GM19239 (cell line): ENCODE measurements at regions not wholly inside any gene's neighbourhood (a gene's known extent, or its start where the extent isn't known, plus 50 kb on each side); places are given as distances from the start of the nearest gene placed in this dataset.
"Not testable (repeated sequence)": the region's sequence is repeated elsewhere in the genome, so short reads cannot be mapped to it uniquely, and the experiment has no call there.

Experiments used
- DNase-seq: peaks from one replicate; pipeline ENCODE4 v3.0.0; 2011; ENCODE audit warnings: low spot score; ENCODE audit not compliant: insufficient read length
- FAIRE-seq: peaks from 2 replicates; lab custom pipeline; 2011; peaks lifted over from hg19 to GRCh38; lab: Jason Lieb, UNC

GRCh38 chr2:161039071-161039470 is 121.2 kb upstream of the TANK start:
- no peak for FAIRE-seq
- no peak for DNase-seq

GRCh38 chr2:161041356-161041755 is 118.9 kb upstream of the TANK start:
- FAIRE-seq, result no peak

DNA sequence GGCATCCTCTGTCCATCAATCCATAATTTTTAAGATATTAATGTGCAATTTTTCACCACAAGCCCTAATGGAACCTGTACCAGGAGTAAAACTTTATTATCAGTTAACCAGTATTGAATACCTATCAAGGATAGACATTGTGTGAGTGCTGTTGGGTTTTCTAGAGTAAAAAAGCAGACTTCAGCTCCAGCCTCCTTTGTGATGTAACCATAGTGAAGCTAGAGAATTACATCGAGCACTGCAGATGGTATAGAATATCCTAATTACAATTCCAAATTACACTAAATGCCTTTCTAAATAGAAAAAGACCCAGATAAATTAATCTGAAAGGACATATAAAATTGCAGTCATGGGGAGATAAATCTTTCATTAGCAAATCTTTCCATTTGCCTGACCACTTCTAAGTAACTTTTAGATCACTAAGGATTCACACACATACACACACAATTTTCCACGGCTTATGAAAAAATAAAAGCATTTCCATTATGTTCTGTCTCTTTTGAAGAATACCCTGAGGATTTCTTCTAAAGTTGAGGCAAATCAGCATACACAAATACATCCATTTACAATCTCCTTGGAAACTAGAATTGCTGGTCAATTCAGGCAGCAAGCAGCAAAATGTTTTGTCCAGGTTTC is 117.1 kb upstream of the TANK start:
- DNase-seq (no peak), FAIRE-seq (peak; percentile 47)

More at GRCh38 chr2:161041356-161041755, 118.9 kb upstream of the TANK start:
- DNase-seq, result no peak

- no peak for FAIRE-seq
- no peak for DNase-seq
Observed at GRCh38 chr2:161044095-161044865, 115.9 kb upstream of the TANK start.

DNA sequence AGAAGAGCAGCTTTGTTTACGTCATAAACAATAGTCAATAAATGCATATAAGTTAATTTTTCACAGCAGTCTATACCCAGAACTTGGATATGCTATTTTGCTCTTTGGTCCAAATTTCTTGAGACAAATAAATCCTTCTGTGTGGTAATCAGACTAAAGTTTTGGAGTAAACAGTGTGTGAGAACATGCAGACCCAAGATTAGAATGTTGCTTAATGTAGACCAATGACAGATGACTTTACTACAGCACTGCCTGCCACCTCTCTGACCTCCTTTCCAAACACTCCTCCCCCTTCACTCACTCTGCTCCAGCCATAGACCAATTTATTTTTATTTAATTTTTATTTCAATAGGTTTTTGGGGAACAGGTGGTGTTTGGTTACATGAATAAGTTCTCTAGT is 115.3 kb upstream of the TANK start:
- DNase-seq (no peak), FAIRE-seq (no peak)

GRCh38 chr2:161045726-161046125 is 114.5 kb upstream of the TANK start:
- FAIRE-seq, result no peak
- DNase-seq, result no peak

DNA sequence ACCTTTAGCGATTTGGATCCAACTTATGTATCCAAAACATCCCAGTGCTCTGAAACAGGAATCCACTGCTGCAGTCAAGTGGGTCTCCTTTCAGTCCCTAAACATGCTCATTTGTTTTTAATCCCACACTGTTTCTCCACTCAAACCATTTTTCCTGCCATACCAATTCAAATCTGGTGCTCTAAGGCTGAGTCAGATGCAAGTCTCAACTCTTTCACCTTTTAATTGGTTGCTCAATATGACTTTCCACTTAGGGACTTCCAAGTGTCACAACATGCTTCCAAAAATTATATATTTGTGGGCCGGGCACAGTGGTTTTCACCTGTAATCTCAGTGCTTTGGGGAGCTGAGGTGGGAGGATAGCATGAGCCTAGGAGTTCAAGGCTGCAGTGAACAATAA is 113.4 kb upstream of the TANK start:
- FAIRE-seq (no peak), DNase-seq (no peak)

DNA sequence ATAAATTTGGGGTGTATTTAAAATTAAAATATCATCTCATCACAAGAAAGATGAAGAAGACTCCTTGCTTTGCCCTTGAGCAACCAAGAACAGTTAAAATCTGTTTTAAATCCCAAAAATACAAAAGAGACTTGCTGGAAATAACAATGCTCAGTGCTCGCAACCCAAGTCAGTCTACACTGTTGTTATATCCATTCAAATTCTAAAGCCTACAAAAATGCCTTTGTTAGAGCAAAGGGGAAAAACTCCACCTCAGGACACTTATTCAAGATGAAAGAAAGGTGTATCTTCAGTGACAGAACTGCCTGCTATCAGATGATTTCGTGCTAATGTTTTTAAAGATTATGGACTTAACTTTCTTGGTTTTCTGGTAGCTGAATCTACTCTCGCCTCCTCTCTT is 111.9 kb upstream of the TANK start:
- DNase-seq (no peak), FAIRE-seq (no peak)

DNA sequence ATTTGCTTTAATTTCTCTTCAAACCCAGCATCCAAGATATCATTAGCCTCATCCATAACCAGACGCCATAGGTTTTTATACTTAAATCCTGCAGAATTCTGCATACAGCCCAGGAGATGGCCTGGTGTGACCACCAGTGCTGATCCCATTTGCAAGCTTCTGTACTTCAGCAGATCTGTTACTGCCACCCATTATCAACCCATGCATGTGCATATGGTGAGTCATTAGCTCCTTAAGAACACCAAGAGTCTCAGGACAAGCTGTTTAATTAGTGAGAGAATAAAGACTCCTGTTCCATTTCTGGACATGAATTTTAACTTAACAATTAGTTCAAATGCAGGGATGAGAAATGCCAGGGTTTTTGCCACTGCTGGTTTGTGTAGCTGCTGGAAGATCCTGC is 110.7 kb upstream of the TANK start:
- FAIRE-seq, result no peak
- DNase-seq, result no peak

DNA sequence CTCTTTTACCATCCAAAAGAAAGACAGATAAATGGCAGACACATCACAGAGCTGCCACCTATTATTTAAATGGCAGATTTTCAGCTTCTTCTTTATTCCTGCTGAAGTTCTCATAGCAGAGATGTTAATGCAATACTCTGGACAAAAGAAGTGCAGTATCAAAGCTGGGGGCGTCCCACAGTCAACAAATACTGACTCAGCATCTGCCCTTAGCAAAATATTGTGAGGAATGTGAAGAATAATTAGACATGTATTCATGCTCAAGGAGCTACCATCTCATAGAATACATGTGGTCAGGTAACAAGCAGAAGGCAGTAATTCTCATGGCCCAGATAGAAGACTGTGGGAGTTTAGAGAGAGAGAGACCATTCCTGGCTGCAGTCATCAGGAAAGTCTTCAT is 108.0 kb upstream of the TANK start:
- DNase-seq (no peak), FAIRE-seq (no peak)

- FAIRE-seq, result no peak
Observed at GRCh38 chr2:161055289-161055688, 104.9 kb upstream of the TANK start.

GRCh38 chr2:161059388-161059787 is 100.8 kb upstream of the TANK start:
- FAIRE-seq (no peak), DNase-seq (no peak)

More at GRCh38 chr2:161055289-161055688, 104.9 kb upstream of the TANK start:
- no peak for DNase-seq

- no peak for FAIRE-seq
- no peak for DNase-seq
Observed at GRCh38 chr2:161061786-161062185, 98.4 kb upstream of the TANK start.

DNA sequence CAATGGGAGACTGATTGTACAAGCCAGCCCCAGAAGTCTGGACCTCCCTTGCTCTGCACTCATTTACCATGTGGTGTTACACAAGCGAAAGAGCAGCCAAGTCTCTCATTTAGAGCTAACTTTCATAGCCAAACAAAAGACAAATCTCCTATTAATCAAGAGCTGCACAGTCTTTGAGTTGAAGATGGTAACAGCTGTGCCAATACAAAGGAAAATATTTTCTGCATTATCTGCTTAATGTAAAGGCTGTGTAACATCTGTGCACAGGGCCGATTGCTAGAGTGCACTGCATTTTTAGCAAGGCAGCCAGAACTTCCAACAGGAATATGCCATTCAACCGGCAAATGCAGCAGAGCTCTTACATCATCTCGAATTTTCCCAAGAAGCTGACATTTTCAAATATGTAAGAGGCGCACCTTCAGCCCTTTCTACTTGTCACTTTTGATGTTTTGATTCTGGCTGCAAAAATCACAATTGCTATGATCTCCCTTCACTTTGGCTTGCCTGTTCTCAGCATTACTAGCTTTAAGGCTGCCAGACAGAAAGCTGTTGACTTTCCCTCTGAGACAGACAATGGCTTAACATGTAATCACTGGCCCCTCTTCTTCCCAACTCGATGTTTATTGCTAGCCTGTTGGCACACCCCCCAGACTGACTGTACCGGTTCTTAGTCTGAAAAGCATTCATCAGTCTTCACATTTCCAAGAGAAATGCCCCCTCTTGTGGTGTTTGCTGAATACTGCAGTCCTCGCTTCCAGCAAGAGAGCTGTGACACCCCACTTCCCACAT is 96.9 kb upstream of the TANK start:
- DNase-seq (peak; percentile 35), FAIRE-seq (peak; percentile 93)

DNA sequence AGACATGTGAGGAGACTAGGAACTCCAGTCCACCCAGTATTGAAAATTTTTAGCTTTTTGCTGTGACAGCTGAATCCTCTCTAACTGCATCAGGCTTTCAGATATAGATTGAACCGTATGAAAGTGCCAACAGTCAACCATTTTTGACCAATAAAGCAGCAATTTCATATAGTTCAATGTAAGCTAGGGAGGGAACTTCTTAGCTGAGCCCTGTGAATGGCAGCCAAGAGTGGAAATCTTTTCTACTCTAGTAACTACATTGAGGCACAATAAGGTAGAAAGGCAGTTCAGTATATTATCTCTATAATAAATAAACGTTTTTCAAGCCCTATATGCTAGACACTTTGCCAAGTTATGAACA is 96.3 kb upstream of the TANK start:
- FAIRE-seq, result no peak
- DNase-seq, result no peak

GRCh38 chr2:161067846-161068350 is 92.3 kb upstream of the TANK start:
- DNase-seq, result no peak
- FAIRE-seq, result peak; percentile 18

DNA sequence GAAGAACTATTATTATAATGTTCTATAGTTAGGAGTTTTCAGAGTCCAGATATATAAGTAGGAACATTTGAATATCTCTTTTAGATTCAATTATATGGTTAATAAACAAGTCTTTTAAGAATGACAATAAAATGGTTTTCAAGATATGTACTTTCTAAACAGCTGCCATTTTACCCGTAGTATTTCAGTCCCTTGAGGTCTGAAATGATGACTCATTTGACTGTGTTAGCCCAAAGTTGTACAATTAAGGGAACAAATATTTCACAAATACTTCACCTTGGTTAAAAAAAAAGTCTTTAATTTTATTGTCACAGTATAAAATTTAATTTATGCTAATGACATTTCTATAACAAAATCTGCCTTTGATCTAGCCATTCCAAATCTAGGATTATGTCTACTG is 91.6 kb upstream of the TANK start:
- FAIRE-seq (no peak), DNase-seq (no peak)

DNA sequence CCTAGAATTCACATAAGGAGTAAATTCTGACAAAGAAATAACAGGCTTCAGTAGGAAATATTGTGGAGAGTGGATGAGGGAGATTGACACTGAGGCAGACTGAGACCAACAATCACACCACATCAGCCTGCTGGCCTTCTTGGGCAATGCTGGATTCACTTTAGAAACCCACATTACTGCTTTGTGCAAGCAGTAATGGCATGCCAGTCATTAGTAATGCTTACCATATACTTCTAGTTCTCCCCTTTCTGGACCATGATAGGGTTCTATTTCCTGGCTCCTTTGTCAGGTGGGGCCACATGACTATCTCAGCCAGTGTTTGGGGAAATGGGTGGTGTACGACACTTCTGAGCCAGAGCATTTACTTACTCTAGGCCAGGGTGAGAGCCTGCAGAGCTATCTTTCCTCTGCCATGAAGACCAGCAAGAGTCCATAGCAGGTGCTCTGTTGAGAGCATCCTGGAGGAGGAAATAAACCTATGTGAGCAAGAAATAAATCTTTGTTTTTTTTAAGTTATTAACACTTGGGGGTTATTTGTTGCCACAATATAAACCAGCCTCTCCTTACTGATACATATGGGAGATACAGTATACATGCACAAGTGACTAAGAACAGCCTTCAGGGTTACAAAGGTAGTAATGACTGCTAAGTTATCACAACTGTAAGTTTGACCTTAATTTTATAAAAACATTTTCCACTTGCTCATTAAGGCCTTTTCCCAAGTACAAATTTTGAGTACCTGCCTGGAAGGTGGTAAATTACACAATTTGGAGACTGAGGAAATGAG is 89.3 kb upstream of the TANK start:
- FAIRE-seq (no peak), DNase-seq (no peak)

DNA sequence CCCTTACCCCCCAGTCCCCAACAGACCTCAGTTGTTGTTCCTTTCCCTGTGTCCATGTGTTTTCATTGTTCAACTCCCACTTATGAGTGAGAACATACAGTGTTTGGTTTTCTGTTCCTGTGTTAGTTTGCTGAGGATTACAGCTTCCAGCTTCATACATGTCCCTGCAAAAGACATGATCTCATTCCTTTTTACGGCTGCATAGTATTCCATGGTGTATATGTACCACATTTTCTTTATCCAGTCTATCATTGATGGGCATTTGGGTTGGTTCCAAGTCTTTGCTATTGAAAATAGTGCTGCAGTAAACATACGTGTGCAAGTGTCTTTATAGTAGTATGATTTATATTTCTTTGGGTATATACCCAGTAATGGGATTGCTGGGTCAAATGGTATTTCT is 87.8 kb upstream of the TANK start:
- DNase-seq, FAIRE-seq: not testable (repeated sequence)

DNA sequence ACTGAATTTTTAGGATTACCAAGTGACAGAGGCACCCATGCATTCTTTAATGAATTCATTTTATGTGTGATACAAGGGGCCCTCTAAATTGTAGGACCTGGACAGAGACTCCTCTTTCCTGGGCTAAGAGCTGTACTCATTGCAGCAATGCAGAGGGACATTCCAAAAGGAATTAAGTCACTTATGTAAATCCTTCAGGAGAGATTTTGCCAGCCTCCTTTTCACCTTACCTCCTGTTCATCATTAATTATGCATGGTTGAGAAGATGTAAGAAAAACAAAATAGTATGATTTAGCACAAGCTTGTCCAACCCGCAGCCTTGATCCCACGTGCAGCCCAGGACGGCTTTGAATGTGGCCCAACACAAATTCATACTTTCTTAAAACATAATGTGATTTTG is 84.5 kb upstream of the TANK start:
- DNase-seq (no peak), FAIRE-seq (no peak)
